HG03565 (cell line): ENCODE measurements at regions not wholly inside any gene's neighbourhood (a gene's known extent, or its start where the extent isn't known, plus 50 kb on each side); places are given as distances from the start of the nearest gene placed in this dataset.
"Not testable (repeated sequence)": the region's sequence is repeated elsewhere in the genome, so short reads cannot be mapped to it uniquely, and the experiment has no call there.

Experiments used
- ATAC-seq: cut with Tn5 transposase; IDR thresholded peaks from one replicate; pipeline ENCODE4 v1.9.1; 2021; ENCODE audit warnings: mild to moderate bottlenecking, moderate library complexity; ENCODE audit not compliant: unreplicated experiment

GRCh38 chr4:112940336-112940735 is 109.1 kb upstream of the ANK2 start:
- ATAC-seq: no peak

GRCh38 chr4:112942077-112942476 is 107.4 kb upstream of the ANK2 start:
- ATAC-seq: no peak

- ATAC-seq: no peak
Measured at GRCh38 chr4:112942997-112943396, 106.5 kb upstream of the ANK2 start.

- no peak for ATAC-seq
Measured at GRCh38 chr4:112944006-112944405, 105.4 kb upstream of the ANK2 start.

- ATAC-seq: no peak
Measured at GRCh38 chr4:112946127-112946526, 103.3 kb upstream of the ANK2 start.

- no peak for ATAC-seq
Measured at GRCh38 chr4:112947616-112948015, 101.8 kb upstream of the ANK2 start.

- ATAC-seq: no peak
Measured at GRCh38 chr4:112951362-112952312, 97.8 kb upstream of the ANK2 start.

- no peak for ATAC-seq
Measured at GRCh38 chr4:112952313-112952700, 97.1 kb upstream of the ANK2 start.

- ATAC-seq: no peak
Measured at GRCh38 chr4:112953262-112953661, 96.2 kb upstream of the ANK2 start.

- ATAC-seq: no peak
Measured at GRCh38 chr4:112954286-112954685, 95.2 kb upstream of the ANK2 start.

GRCh38 chr4:112956484-112956896 is 93.0 kb upstream of the ANK2 start:
- no peak for ATAC-seq

- not testable (repeated sequence) for ATAC-seq
Measured at GRCh38 chr4:112957764-112958163, 91.7 kb upstream of the ANK2 start.

- ATAC-seq: no peak
Measured at GRCh38 chr4:112966701-112967488, 82.6 kb upstream of the ANK2 start.

GRCh38 chr4:112968451-112969159 is 80.8 kb upstream of the ANK2 start:
- no peak for ATAC-seq

- no peak for ATAC-seq
Measured at GRCh38 chr4:112970903-112971302, 78.5 kb upstream of the ANK2 start.

GRCh38 chr4:112973750-112974251 is 75.7 kb upstream of the ANK2 start:
- no peak for ATAC-seq

- no peak for ATAC-seq
Measured at GRCh38 chr4:112975567-112976355, 73.7 kb upstream of the ANK2 start.

- no peak for ATAC-seq
Measured at GRCh38 chr4:112978691-112979472, 70.6 kb upstream of the ANK2 start.

- no peak for ATAC-seq
Measured at GRCh38 chr4:112979881-112980421, 69.5 kb upstream of the ANK2 start.
